ENCODE measurements at regions not wholly inside any gene's neighbourhood (a gene's known extent, or its start where the extent isn't known, plus 50 kb on each side); places are given as distances from the start of the nearest gene placed in this dataset.
"Not testable (repeated sequence)": the region's sequence is repeated elsewhere in the genome, so short reads cannot be mapped to it uniquely, and the experiment has no call there.

DNA sequence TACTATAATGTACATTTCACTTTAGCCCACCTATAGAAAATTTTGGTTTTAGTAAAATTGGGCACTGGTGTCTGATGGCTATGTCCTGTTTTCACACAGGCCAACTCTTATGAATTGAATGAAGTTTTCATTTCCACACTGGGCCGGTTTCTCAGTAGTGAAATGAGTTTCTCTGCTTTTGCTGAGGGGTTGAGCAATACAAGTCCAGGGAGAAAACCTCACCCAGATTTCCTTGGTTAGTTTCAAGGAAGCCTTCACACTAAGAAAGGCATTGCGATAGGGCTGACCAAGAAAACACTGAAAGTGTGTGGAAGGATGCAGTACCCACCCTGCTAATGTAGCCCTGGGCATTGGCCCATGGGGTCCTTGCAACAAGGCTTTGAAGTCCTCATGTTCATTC is 331.5 kb upstream of the CFAP20DC start:
- H3K9ac ChIP-seq (ENCODE audit: low read depth, low read length): no peak overlapping the region
- H3K27me3 ChIP-seq (ENCODE audit: control insufficient read depth, insufficient read depth, low read length): no peaks in the 10 kb centered on the region
- no peak overlapping the region for H3K4me3 ChIP-seq (ENCODE audit: low read depth, low read length)
- no peaks in the 10 kb centered on the region for H3K36me3 ChIP-seq (ENCODE audit: control insufficient read depth, insufficient read depth, low read length)
- no peaks in the 10 kb centered on the region for H3K9me3 ChIP-seq (ENCODE audit: control insufficient read depth, insufficient read depth, low read length)
- no peaks in the 10 kb centered on the region for H3K4me1 ChIP-seq (ENCODE audit: control insufficient read depth, insufficient read depth, low read length)

DNA sequence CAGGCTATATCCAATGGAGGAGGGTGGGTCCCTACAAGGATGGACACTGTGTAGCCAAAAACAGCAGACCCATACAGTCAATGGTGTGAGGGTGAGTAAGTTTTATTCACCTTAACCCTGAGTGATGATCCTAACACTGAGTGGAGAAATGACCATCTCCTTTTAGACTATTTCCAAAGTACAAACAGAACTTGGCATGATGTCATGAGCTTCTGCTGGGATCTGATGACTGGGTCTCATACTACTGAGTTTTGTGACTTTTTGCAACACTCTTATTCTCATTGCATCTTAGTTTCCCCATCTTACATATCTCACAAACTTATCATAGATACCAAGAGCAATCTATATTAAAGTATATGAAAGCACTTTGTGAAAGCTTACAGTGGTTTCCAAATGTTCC is 330.3 kb upstream of the CFAP20DC start:
- Histone ChIP-seq H3K9ac (ENCODE audit: low read depth, low read length) (no peak overlapping the region), H3K36me3 (ENCODE audit: control insufficient read depth, insufficient read depth, low read length) (no peaks in the 10 kb centered on the region), H3K27me3 (ENCODE audit: control insufficient read depth, insufficient read depth, low read length) (no peaks in the 10 kb centered on the region), H3K4me3 (ENCODE audit: low read depth, low read length) (no peak overlapping the region), H3K4me1 (ENCODE audit: control insufficient read depth, insufficient read depth, low read length) (no peaks in the 10 kb centered on the region), H3K9me3 (ENCODE audit: control insufficient read depth, insufficient read depth, low read length) (no peaks in the 10 kb centered on the region)

DNA sequence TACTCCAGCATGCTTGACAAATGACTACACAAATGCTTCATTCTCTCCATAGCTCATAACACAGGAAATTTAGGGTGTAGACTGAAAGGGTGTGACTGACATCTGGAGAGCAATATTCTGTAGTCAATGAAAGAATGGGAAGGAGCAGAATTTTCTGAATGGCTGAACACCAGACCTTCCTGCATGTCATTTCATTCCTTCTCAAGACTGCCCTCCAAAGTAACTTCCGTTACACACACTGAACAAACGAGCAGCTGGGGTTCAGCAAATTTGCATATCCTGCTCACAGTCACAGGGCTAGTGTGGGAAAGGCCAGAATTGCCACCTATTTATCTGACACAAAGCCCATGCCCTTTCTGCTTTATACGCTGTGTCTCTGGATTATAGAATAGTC is 325.0 kb upstream of the CFAP20DC start:
- Histone ChIP-seq H3K9me3 (ENCODE audit: control insufficient read depth, insufficient read depth, low read length) (no peaks in the 10 kb centered on the region), H3K4me3 (ENCODE audit: low read depth, low read length) (no peak overlapping the region)

DNA sequence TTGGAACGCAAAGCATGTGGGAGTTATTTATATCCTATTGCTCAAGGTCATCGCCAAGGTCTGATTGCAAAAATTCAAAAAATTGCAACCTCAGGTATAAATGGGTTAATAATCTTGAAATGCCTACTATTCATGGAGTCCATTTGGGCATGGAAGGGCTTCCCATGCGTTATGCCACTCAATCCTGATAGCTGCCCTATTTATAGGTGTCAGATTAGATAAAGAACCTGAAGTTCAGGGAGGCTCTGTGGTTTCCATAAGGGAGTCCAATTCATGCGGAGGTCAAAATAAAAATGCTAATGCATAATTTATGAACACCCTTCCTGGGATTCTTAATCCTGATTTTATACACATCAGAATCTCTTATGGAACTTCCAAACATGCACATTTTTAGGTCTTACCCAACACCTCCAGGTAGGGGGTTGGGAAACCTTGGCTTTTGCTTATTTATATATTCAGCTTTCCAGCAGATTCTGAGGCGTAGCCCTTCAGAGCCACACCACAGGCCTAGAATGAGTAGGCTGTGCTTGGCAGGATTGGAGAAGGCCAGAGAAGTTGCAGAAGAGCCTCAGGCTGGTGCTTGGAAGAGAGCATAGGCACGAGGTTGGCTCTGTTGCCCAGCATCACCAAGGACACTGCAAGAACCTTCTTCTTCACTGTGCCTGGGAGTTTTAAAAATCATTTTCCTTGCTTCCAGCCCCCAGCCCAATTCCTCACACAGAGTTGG is 324.4 kb upstream of the CFAP20DC start:
- Histone ChIP-seq H3K9ac (ENCODE audit: low read depth, low read length) (no peak overlapping the region), H3K4me1 (ENCODE audit: control insufficient read depth, insufficient read depth, low read length) (no peaks in the 10 kb centered on the region), H3K9me3 (ENCODE audit: control insufficient read depth, insufficient read depth, low read length) (no peaks in the 10 kb centered on the region), H3K4me3 (ENCODE audit: low read depth, low read length) (no peak overlapping the region), H3K27me3 (ENCODE audit: control insufficient read depth, insufficient read depth, low read length) (no peaks in the 10 kb centered on the region), H3K36me3 (ENCODE audit: control insufficient read depth, insufficient read depth, low read length) (no peaks in the 10 kb centered on the region)

More for the DNA sequence above, 325.0 kb upstream of the CFAP20DC start:
- Histone ChIP-seq H3K36me3 (ENCODE audit: control insufficient read depth, insufficient read depth, low read length) (no peaks in the 10 kb centered on the region), H3K27me3 (ENCODE audit: control insufficient read depth, insufficient read depth, low read length) (no peaks in the 10 kb centered on the region), H3K9ac (ENCODE audit: low read depth, low read length) (no peak overlapping the region), H3K4me1 (ENCODE audit: control insufficient read depth, insufficient read depth, low read length) (no peaks in the 10 kb centered on the region)

DNA sequence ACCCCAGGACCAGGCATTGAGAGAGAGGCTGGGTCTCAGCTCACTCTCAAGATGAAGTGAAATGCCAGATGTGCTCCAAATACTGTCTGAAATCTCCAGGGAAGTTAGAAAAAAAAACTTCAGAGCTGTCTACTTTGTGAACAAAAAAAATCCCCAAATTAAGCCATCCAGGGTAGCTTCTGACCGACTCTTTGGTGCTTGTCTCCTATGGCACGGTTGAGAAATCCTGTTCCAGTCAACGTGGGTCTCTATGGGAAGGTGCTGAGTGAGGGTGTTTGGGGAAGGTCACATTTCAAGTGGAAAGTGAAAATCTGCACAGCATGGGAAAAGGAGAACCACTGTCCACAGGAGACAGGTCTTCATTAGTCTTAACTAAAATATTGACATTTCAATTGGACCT is 322.5 kb upstream of the CFAP20DC start:
- no peaks in the 10 kb centered on the region for H3K36me3 ChIP-seq (ENCODE audit: control insufficient read depth, insufficient read depth, low read length)
- no peaks in the 10 kb centered on the region for H3K4me1 ChIP-seq (ENCODE audit: control insufficient read depth, insufficient read depth, low read length)
- H3K4me3 ChIP-seq (ENCODE audit: low read depth, low read length): no peak overlapping the region
- H3K9me3 ChIP-seq (ENCODE audit: control insufficient read depth, insufficient read depth, low read length): no peaks in the 10 kb centered on the region
- H3K9ac ChIP-seq (ENCODE audit: low read depth, low read length): no peak overlapping the region
- H3K27me3 ChIP-seq (ENCODE audit: control insufficient read depth, insufficient read depth, low read length): no peaks in the 10 kb centered on the region

DNA sequence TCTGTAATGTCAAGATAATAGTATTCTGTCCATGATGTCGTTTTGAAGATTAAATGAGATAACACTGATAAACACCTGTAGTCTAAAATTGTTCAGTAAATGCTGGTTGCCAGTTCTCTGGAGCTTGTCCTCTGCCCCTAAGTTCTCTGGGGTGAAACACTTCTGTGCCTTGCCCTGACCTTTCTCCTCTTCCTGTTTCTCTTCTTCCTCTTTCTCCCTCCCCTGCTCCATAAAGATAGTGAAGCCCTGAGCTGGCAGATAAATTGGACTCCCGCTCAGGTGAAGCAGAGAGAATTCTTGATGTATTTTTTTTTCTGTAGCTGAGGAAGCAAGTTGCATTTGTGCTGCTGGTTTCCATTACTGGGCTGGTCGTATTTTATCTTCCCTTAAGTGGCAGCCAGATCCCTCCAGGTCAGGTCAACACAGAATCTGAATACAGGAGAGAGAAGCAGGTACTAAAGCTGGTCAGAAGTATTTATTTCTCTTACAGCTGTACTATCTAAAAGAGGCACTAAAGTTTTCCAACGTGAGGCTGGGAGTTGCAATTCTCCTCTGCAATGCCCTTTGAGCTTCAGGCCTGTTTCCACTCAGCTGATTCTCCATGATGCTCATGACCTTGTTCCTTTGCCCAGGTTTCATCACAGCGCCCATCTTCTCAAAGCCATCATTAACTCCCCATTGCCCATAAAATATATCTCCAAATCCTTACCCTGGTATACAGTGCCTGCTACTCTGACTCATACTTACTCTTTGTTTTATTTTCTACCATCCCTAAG is 319.3 kb upstream of the CFAP20DC start:
- Histone ChIP-seq H3K4me3 (ENCODE audit: low read depth, low read length) (no peak overlapping the region), H3K36me3 (ENCODE audit: control insufficient read depth, insufficient read depth, low read length) (no peaks in the 10 kb centered on the region), H3K4me1 (ENCODE audit: control insufficient read depth, insufficient read depth, low read length) (no peaks in the 10 kb centered on the region), H3K9me3 (ENCODE audit: control insufficient read depth, insufficient read depth, low read length) (no peaks in the 10 kb centered on the region), H3K27me3 (ENCODE audit: control insufficient read depth, insufficient read depth, low read length) (no peaks in the 10 kb centered on the region), H3K9ac (ENCODE audit: low read depth, low read length) (no peak overlapping the region)

DNA sequence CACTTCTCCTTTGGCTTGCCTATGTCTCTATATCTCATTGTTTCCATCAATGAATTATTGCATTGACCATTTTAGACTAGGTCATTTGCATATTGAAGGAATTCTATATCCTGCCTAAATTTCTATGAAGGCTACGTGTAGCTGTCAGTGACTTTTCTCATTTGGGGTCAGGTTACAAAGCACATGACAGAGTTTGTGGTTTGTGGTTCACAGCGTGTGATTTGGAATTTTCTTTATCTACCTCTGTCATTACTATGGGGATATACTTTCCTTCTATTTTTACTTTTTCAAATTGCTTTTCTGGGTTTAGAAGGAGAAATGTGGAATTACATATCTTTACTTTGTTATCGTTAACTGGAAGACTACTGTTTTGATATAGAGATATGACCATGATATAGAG is 317.3 kb upstream of the CFAP20DC start:
- Histone ChIP-seq H3K9ac (ENCODE audit: low read depth, low read length) (no peak overlapping the region), H3K9me3 (ENCODE audit: control insufficient read depth, insufficient read depth, low read length) (no peaks in the 10 kb centered on the region), H3K27me3 (ENCODE audit: control insufficient read depth, insufficient read depth, low read length) (no peaks in the 10 kb centered on the region), H3K4me1 (ENCODE audit: control insufficient read depth, insufficient read depth, low read length) (no peaks in the 10 kb centered on the region), H3K36me3 (ENCODE audit: control insufficient read depth, insufficient read depth, low read length) (no peaks in the 10 kb centered on the region), H3K4me3 (ENCODE audit: low read depth, low read length) (no peak overlapping the region)

DNA sequence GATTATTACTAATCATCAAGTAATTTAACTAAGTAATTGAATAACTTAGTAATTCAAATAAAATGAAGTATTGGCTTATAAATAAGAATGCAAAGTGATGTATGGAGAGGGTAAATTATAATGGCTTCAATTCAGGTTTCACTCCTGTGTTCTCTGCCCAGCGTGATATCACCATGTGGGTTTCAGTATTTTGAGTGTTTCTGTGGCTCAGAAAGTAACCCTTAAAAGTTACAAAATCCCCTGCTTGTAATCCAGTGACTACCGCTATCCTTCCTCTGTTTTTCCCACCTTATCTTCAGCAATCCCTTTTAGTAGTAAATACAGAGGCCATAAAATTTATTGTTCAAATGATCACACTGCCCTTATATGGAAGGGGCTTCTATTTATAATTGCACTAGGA is 316.4 kb upstream of the CFAP20DC start:
- Histone ChIP-seq H3K27me3 (ENCODE audit: control insufficient read depth, insufficient read depth, low read length) (no peaks in the 10 kb centered on the region), H3K36me3 (ENCODE audit: control insufficient read depth, insufficient read depth, low read length) (no peaks in the 10 kb centered on the region), H3K9ac (ENCODE audit: low read depth, low read length) (no peak overlapping the region), H3K4me1 (ENCODE audit: control insufficient read depth, insufficient read depth, low read length) (no peaks in the 10 kb centered on the region), H3K4me3 (ENCODE audit: low read depth, low read length) (no peak overlapping the region), H3K9me3 (ENCODE audit: control insufficient read depth, insufficient read depth, low read length) (no peaks in the 10 kb centered on the region)

DNA sequence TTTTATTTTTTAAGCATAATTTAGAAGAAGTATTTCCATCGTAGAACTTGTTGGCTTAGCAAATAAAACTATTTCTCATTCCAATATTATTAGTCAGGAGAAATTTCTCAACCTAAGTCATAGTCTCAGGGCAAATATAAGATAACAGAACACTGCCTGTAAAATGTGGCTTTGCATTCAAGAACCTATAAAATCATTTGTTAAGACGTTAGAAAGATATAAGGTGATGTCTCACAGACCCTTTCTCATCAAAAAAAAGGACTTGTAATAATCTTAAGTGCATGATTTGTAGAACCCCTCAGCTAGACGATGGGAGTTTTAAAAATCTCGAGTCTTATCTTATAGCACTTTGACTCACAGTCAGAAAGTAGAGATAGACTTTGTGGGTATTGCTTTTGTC is 314.7 kb upstream of the CFAP20DC start:
- Histone ChIP-seq H3K9me3 (ENCODE audit: control insufficient read depth, insufficient read depth, low read length) (no peaks in the 10 kb centered on the region), H3K4me3 (ENCODE audit: low read depth, low read length) (no peak overlapping the region), H3K9ac (ENCODE audit: low read depth, low read length) (no peak overlapping the region), H3K4me1 (ENCODE audit: control insufficient read depth, insufficient read depth, low read length) (no peaks in the 10 kb centered on the region), H3K36me3 (ENCODE audit: control insufficient read depth, insufficient read depth, low read length) (no peaks in the 10 kb centered on the region), H3K27me3 (ENCODE audit: control insufficient read depth, insufficient read depth, low read length) (no peaks in the 10 kb centered on the region)

DNA sequence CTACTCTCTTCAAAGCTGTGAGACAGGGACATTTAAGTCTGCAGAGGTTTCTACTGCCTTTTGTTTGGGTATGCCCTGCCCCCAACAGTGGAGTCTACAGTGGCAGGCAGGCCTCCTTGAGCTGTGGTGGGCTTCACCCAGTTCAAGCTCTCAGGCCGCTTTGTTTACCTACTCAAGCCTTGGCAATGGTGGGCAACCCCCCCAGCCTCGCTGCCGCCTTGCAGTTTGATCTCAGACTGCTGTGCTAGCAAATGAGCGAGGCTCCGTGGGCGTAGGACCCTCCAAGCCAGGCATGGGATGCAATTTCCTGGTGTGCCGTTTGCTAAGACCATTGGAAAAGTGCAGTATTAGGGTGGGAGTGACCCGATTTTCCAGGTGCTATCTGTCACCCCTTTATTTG is 310.5 kb upstream of the CFAP20DC start:
- not testable (repeated sequence) for H3K4me3 ChIP-seq (ENCODE audit: low read depth, low read length); H3K9ac ChIP-seq (ENCODE audit: low read depth, low read length); H3K9me3 ChIP-seq (ENCODE audit: control insufficient read depth, insufficient read depth, low read length); H3K27me3 ChIP-seq (ENCODE audit: control insufficient read depth, insufficient read depth, low read length); H3K36me3 ChIP-seq (ENCODE audit: control insufficient read depth, insufficient read depth, low read length); H3K4me1 ChIP-seq (ENCODE audit: control insufficient read depth, insufficient read depth, low read length)

DNA sequence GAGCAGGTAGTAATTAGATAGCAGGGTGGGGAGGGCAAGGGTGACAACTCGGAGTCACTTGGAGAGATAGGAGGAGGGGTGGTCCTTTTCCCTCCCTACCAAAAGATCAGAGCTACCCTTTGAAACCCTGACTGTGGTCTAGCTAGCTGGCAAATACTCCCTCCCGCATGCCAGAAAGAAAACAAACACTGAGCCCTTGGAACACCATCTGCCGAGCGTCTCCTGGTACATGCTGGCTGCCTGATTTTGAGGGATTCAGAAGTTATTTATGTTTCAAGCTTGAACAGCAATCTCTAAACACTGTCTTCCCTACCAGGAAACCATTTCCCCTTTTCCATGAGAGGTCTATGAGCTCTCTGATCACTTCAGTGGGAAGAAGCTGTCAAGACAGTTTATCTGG is 291.6 kb upstream of the CFAP20DC start:
- H3K4me3 ChIP-seq (ENCODE audit: low read depth, low read length): no peak overlapping the region
- no peaks in the 10 kb centered on the region for H3K36me3 ChIP-seq (ENCODE audit: control insufficient read depth, insufficient read depth, low read length)
- H3K4me1 ChIP-seq (ENCODE audit: control insufficient read depth, insufficient read depth, low read length): no peaks in the 10 kb centered on the region
- H3K9me3 ChIP-seq (ENCODE audit: control insufficient read depth, insufficient read depth, low read length): no peaks in the 10 kb centered on the region
- H3K9ac ChIP-seq (ENCODE audit: low read depth, low read length): no peak overlapping the region
- H3K27me3 ChIP-seq (ENCODE audit: control insufficient read depth, insufficient read depth, low read length): no peaks in the 10 kb centered on the region

DNA sequence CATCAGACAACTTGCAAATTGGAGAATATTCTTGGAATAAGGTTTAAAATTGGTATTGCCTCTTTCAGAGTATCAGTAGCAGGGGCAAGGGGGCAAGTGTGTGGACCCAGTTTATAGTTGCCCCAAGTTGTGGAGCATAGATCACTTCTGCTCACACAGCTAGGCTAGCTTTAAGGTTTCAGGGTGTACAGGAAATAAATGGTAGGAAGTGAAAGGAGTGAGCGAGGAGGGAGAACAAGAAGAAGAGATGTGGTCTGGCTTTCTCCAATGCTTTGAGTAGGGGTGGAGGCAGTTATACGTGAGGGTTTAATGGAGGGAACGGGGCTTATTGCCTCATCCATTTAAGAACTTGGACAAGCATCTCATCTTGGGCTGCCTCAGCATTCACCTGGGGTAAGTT is 290.0 kb upstream of the CFAP20DC start:
- no peaks in the 10 kb centered on the region for H3K27me3 ChIP-seq (ENCODE audit: control insufficient read depth, insufficient read depth, low read length)
- H3K4me1 ChIP-seq (ENCODE audit: control insufficient read depth, insufficient read depth, low read length): no peaks in the 10 kb centered on the region
- H3K4me3 ChIP-seq (ENCODE audit: low read depth, low read length): no peak overlapping the region
- H3K9me3 ChIP-seq (ENCODE audit: control insufficient read depth, insufficient read depth, low read length): no peaks in the 10 kb centered on the region
- no peaks in the 10 kb centered on the region for H3K36me3 ChIP-seq (ENCODE audit: control insufficient read depth, insufficient read depth, low read length)
- no peak overlapping the region for H3K9ac ChIP-seq (ENCODE audit: low read depth, low read length)

Data from iPS-15b (cell line).